ENCODE measurements at regions not wholly inside any gene's neighbourhood (a gene's known extent, or its start where the extent isn't known, plus 50 kb on each side); places are given as distances from the start of the nearest gene placed in this dataset.
A peak's percentile ranks its signal among the peaks of the same experiment; 100 is the strongest.
"Not testable (repeated sequence)": the region's sequence is repeated elsewhere in the genome, so short reads cannot be mapped to it uniquely, and the experiment has no call there.

DNA sequence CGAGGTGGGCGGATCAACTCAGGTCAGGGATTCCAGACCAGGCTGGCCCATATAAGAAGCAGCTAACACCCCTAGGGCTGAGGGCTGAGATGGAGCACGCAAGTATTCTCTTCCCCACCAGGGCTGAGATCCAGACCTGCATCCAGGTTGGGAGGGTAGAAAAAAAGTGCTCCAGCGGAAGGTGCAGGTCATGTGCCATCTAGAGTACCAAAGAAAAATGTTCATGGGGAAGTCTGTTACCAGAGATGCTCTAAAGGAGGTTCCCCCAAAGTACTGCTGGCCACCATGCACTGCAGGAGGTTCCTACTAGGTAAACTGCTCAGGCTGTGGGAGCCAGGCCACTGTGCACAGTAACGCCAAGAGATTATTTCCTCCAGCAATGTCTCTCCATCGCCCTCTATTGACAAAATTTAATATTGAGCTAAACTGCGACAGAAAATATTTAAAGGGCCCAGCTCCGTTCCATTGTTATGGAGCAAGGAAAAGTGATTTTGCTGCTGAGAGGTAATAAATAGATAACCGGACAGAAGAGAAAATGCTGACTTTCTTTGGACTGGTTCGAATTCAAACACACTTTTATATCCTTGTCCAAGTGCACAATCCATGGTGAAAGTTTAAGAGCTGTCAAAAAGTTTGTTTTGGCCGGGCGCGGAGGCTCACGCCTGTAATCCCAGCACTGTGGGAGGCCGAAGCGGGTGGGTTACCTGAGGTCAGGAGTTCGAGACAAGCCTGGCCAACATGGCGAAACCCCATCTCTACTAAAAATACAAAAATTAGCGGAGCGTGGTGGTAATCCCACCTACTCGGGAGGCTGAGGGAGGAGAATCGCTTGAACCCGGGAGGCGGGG lies 159.9 kb downstream of the OR2B2 start:
- peak overlapping the region; percentile 99 for H3K27ac Mint-ChIP-seq
- intact Hi-C loops (cut with micrococcal nuclease): loop anchor here (1.0 to 10.0 kb wide), 12 partner anchors 13 to 1727 kb away; partner anchors contain the start of gene POM121L2
- peaks cover 2% of the 10 kb centered on the region for H3K36me3 Mint-ChIP-seq
- H3K4me1 Mint-ChIP-seq (ENCODE audit: low read depth): peaks cover 29% of the 10 kb centered on the region
- ChIA-PET POLR2A (interaction anchor here (1.0 to 1.2 kb wide), 4 partner anchors 64 to 619 kb away, joined by 3 to 7 read pairs (median 4); a partner anchor contains a TSS), CTCF (interaction anchor here (0.6 to 3.1 kb wide), 51 partner anchors 9 to 1199 kb away, joined by 3 to 47 read pairs (median 4); partner anchors contain the start of genes ABT1, ZNF184 and ZNF391)
- H3K9me3 Mint-ChIP-seq: no peaks in the 10 kb centered on the region
- peaks cover 7% of the 10 kb centered on the region for H3K27me3 Mint-ChIP-seq
- peak; percentile 60 for DNase-seq
- H3K4me3 Mint-ChIP-seq: peak overlapping the region; percentile 86

DNA sequence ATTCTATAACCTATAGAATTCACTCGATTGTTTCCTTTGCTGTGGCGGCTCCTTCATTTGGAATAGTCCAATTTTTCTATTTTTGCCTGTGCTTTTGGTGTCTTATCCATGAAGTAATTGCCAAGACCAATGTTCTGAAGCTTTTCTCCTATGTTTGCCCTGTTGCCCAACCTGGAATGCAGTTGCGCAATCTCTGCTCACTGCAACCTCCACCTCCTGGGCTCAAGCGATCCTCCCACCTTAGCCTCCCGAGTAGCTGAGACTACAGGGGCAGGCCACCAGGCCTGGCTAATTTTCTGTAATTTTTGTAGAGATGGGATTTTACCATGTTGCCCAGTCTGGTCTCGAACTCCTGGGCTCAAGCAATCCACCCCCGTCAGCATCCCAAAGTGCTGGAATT lies 163.5 kb downstream of the OR2B2 start:
- POLR2A ChIA-PET: no interaction called here

DNA sequence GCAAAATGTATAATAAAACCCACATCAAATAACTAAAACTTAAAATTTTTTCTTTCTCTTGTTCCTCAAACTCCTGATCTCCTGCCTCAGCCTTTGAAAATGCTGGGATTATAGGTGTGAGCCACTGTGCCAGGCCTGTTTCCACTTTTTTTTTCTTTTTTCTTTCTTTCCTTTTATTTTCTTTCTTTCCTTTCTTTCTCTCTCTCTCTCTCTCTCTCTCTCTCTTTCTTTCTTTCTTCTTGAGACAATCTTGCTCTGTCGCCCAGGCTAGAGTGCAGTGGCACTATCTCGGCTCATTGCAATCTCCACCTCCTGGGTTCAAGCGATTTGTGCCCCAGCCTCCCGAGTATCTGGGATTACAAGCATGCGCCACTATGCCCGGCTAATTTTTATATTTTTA lies 164.6 kb downstream of the OR2B2 start:
- no peaks in the 10 kb centered on the region for H3K9me3 Mint-ChIP-seq
- POLR2A ChIA-PET: no interaction called here
- intact Hi-C loops (cut with micrococcal nuclease): no loop called here

More for the DNA sequence above, 163.5 kb downstream of the OR2B2 start:
- H3K4me3 Mint-ChIP-seq: no peak overlapping the region
- intact Hi-C loops (cut with micrococcal nuclease): no loop called here
- H3K27ac Mint-ChIP-seq: no peak overlapping the region
- DNase-seq: no peak
- peaks cover 2% of the 10 kb centered on the region for H3K36me3 Mint-ChIP-seq
- CTCF ChIA-PET: no interaction called here
- peaks cover 16% of the 10 kb centered on the region for H3K4me1 Mint-ChIP-seq (ENCODE audit: low read depth)
- H3K9me3 Mint-ChIP-seq: no peaks in the 10 kb centered on the region
- H3K27me3 Mint-ChIP-seq: peaks cover 21% of the 10 kb centered on the region

DNA sequence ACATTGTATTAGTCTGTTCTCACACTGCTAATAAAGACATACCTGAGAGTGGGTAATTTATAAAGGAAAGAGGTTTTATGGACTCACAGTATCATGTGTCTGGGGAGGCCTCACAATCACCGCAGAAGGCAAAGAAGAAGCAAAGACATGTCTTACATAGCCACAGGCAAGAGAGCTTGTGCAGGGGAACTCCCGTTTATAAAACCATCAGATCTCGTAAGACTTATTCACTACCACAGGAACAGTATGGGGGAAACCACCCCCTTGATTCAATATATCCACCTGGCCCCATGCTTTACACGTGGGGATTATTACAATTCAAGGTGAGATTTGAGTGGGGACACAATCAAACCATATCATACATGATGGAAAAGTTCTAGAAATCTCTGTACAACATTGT lies 165.3 kb downstream of the OR2B2 start:
- H3K4me1 Mint-ChIP-seq (ENCODE audit: low read depth); DNase-seq; H3K9me3 Mint-ChIP-seq; H3K27ac Mint-ChIP-seq; H3K4me3 Mint-ChIP-seq; CTCF ChIA-PET; intact Hi-C loops (cut with micrococcal nuclease); H3K36me3 Mint-ChIP-seq: not testable (repeated sequence)
- POLR2A ChIA-PET: interaction anchor here (0.6 kb wide), 1 partner anchor 13 kb away, joined by 3 read pairs; no protein-coding TSS in a partner anchor
- peaks cover 31% of the 10 kb centered on the region for H3K27me3 Mint-ChIP-seq

More for the DNA sequence above, 164.6 kb downstream of the OR2B2 start:
- H3K27ac Mint-ChIP-seq: no peak overlapping the region
- CTCF ChIA-PET: no interaction called here
- no peak overlapping the region for H3K4me3 Mint-ChIP-seq
- peaks cover 13% of the 10 kb centered on the region for H3K4me1 Mint-ChIP-seq (ENCODE audit: low read depth)
- H3K36me3 Mint-ChIP-seq: no peaks in the 10 kb centered on the region
- peaks cover 28% of the 10 kb centered on the region for H3K27me3 Mint-ChIP-seq
- no peak for DNase-seq

GRCh38 chr6:27743787-27744186 lies 168.4 kb downstream of the OR2B2 start:
- POLR2A ChIA-PET: no interaction called here

DNA sequence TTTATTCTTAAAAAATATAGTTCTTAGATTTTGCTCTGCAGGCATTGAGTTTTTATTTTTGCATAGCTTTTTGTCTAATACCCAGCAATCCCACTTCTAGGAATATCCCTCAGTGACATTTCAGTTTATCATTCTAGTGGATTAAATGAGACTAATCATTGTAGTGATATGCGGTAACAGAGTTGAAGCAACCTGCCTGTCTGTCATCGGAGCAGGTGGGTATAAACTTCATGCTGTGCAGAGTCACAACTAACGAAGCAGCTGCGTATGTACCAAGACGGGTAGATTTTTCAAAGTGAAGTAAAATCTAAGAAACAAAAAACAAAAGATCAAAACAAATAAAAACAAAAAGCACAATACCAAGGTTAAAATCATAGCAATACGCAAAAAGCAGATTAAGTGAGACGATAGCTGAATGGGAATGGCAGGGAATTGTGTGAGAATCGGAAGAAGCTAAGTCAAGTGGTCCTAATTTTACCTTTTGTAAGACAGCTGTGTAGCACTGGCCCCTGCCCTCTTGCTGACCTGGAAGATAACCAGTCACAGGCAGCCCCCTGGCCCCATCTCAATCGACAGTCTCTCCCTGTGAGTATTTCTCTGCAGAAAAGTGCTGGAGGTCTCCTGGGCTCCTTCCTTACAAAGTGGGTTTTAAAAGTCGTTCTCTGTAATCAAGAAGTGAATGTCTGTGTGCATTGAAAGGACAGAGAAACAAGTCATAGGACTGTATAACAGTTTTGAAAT lies 169.2 kb downstream of the OR2B2 start:
- H3K4me3 Mint-ChIP-seq: no peak overlapping the region
- no peaks in the 10 kb centered on the region for H3K36me3 Mint-ChIP-seq
- ChIA-PET CTCF (interaction anchor here (0.7 kb wide), 1 partner anchor 53 kb away, joined by 3 read pairs; no protein-coding TSS in a partner anchor), POLR2A (no interaction called here)
- no peak overlapping the region for H3K27ac Mint-ChIP-seq
- no peak for DNase-seq
- H3K27me3 Mint-ChIP-seq: peaks cover 32% of the 10 kb centered on the region
- intact Hi-C loops (cut with micrococcal nuclease): no loop called here
- H3K9me3 Mint-ChIP-seq: no peaks in the 10 kb centered on the region
- H3K4me1 Mint-ChIP-seq (ENCODE audit: low read depth): peaks cover 8% of the 10 kb centered on the region

More at GRCh38 chr6:27743787-27744186, 168.4 kb downstream of the OR2B2 start:
- Mint-ChIP-seq H3K27ac (no peak overlapping the region), H3K27me3 (peaks cover 35% of the 10 kb centered on the region), H3K9me3 (no peaks in the 10 kb centered on the region), H3K4me1 (ENCODE audit: low read depth) (peaks cover 5% of the 10 kb centered on the region), H3K4me3 (no peak overlapping the region), H3K36me3 (no peaks in the 10 kb centered on the region)
- CTCF ChIA-PET: interaction anchor here (1.4 kb wide), 1 partner anchor 29 kb away, joined by 7 read pairs; no protein-coding TSS in a partner anchor
- intact Hi-C loops (cut with micrococcal nuclease): no loop called here
- DNase-seq: no peak

DNA sequence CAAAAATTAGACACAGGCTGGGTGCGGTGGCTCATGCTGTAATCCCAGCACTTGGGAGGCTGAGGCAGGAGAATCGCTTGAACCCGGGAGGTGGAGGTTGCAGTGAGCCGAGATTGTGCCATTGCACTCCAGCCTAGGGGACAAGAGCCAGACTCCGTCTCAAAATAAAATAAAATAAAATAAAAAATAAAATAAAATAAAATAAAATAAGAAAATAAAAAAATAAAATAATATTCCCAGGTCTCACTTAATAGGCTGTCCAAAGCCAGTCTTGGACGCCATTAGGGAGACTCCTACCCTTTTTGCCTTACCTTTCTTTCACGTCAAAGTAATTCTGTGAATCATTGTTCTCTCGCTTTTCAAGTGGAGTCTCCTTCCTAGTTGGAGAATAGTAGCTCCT lies 172.3 kb downstream of the OR2B2 start:
- peaks cover 11% of the 10 kb centered on the region for H3K4me1 Mint-ChIP-seq (ENCODE audit: low read depth)
- H3K27ac Mint-ChIP-seq, POLR2A ChIA-PET, H3K4me3 Mint-ChIP-seq, H3K36me3 Mint-ChIP-seq, H3K9me3 Mint-ChIP-seq, DNase-seq: not testable (repeated sequence)
- peaks cover 30% of the 10 kb centered on the region for H3K27me3 Mint-ChIP-seq
- intact Hi-C loops (cut with micrococcal nuclease): loop anchor here (2.0 kb wide), 1 partner anchor 13 kb away; no protein-coding TSS in a partner anchor
- CTCF ChIA-PET: interaction anchor here (0.7 to 0.8 kb wide), 2 partner anchors 13 to 32 kb away, joined by 3 to 4 read pairs; no protein-coding TSS in a partner anchor

DNA sequence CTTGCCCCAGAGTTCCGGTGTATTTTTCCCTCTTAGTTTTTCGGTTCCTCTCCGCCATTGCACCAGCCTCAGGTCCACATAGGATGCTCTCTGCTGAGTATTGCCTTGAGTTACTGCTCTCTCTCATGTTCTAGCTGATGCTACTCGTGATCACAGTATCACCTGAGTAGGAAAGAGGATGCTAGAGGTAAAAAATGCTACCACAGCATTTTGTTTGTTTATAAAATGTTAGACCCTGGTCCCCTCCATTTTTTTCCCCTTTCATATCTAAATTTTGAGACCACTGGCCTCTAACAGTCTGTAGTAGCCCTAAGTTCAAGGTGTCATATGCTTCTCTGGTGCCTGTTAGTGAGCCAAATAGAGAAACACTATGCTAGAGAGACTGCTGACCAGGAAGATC lies 175.5 kb downstream of the OR2B2 start:
- ChIA-PET POLR2A (no interaction called here), CTCF (interaction anchor here (2.5 kb wide), 1 partner anchor 15 kb away, joined by 21 read pairs; no protein-coding TSS in a partner anchor)
- DNase-seq: no peak
- Mint-ChIP-seq H3K4me1 (ENCODE audit: low read depth) (peaks cover 11% of the 10 kb centered on the region), H3K27me3 (peaks cover 12% of the 10 kb centered on the region), H3K9me3 (no peaks in the 10 kb centered on the region), H3K27ac (no peak overlapping the region), H3K4me3 (no peak overlapping the region), H3K36me3 (no peaks in the 10 kb centered on the region)
- intact Hi-C loops (cut with micrococcal nuclease): no loop called here

GRCh38 chr6:27728442-27728841 lies 183.8 kb downstream of the OR2B2 start:
- intact Hi-C loops (cut with micrococcal nuclease): no loop called here
- Mint-ChIP-seq H3K36me3 (no peaks in the 10 kb centered on the region), H3K4me3 (no peak overlapping the region), H3K27ac (no peak overlapping the region), H3K4me1 (ENCODE audit: low read depth) (no peaks in the 10 kb centered on the region), H3K27me3 (peaks cover 38% of the 10 kb centered on the region), H3K9me3 (no peaks in the 10 kb centered on the region)
- ChIA-PET POLR2A (no interaction called here), CTCF (interaction anchor here (0.9 kb wide), 1 partner anchor 24 kb away, joined by 3 read pairs; no protein-coding TSS in a partner anchor)
- no peak for DNase-seq

- POLR2A ChIA-PET: no interaction called here
- no peaks in the 10 kb centered on the region for H3K36me3 Mint-ChIP-seq
- H3K27ac Mint-ChIP-seq: no peak overlapping the region
- H3K27me3 Mint-ChIP-seq: peaks cover 46% of the 10 kb centered on the region
- no peaks in the 10 kb centered on the region for H3K4me1 Mint-ChIP-seq (ENCODE audit: low read depth)
- CTCF ChIA-PET: interaction anchor here (0.7 kb wide), 1 partner anchor 26 kb away, joined by 3 read pairs; no protein-coding TSS in a partner anchor
- H3K9me3 Mint-ChIP-seq: no peaks in the 10 kb centered on the region
- H3K4me3 Mint-ChIP-seq: no peak overlapping the region
- intact Hi-C loops (cut with micrococcal nuclease): no loop called here
- DNase-seq: peak; percentile 20
Observed at GRCh38 chr6:27726619-27727023, 185.6 kb downstream of the OR2B2 start.

DNA sequence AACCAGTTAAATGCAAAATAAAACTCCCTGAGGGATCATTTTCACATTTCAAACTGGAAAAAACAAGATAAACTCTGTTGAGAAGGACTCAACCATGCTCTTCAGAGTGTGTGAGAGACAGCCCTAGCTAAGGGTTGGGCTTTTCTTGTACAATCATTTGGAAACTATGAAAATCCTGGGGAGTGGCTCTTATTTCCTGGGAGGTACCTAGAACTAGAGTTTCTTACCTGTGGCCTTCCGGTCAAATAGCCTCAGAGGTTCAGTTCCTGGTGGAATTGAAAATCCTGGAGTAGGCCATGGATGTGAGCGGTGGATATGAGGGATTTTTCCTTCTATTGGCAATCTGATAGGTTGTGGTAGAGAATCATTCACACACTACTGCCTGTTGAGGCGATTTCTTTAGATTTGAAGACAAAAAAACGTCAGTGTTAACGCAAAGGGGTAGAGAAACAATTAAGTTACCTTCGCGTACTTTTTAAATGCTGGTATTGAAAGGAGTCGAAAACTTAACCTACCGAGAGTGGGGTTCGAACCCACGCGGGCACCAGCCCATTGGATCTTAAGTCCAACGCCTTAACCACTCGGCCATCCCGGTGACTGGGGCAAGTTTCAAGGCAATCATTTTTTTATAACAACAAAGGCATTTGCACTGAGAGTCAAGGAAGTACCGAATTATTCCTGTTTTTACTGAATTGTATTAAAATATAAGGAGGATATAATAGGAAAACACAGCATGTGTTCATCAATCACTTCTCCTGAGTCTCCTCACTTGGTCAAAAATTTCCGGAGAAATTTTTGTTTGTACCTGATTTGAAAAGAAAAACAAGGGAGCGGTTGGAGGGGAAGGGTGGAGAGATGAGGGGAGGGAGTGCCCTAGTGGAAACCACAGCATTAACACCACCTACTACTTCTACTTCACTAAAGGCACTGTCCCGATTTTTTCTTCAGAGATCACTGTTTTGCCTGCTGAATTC lies 191.3 kb downstream of the OR2B2 start:
- H3K4me3 Mint-ChIP-seq: no peak overlapping the region

More for the DNA sequence above, 191.3 kb downstream of the OR2B2 start:
- Mint-ChIP-seq H3K27me3 (peaks cover 31% of the 10 kb centered on the region), H3K9me3 (no peaks in the 10 kb centered on the region), H3K36me3 (no peaks in the 10 kb centered on the region), H3K27ac (no peak overlapping the region), H3K4me1 (ENCODE audit: low read depth) (peaks cover 17% of the 10 kb centered on the region)
- POLR2A ChIA-PET: no interaction called here
- intact Hi-C loops (cut with micrococcal nuclease): loop anchor here (2.0 kb wide), 1 partner anchor 32 kb away; no protein-coding TSS in a partner anchor
- CTCF ChIA-PET: no interaction called here
- peak; percentile 33 for DNase-seq

Data from activated CD4-positive, alpha-beta memory T cell treated with anti-CD3 and anti-CD28 coated beads for 36 hours (primary cell).